A673 (cell line): ENCODE measurements at regions not wholly inside any gene's neighbourhood (a gene's known extent, or its start where the extent isn't known, plus 50 kb on each side); places are given as distances from the start of the nearest gene placed in this dataset.

Source experiments
- BruUV-seq: library from RNA; stranded (reverse); fragments of 400-500 nt; replicated peaks from 2 replicates; lab custom pipeline; 2021; lab: Mats Ljungman, UMichigan
- CTCF ChIA-PET: fragments of 300-600 bp; sonication (Branson Sonifier 250); formaldehyde crosslinking; loops from one replicate; lab custom pipeline; 2022; ENCODE audit warnings: antibody characterized with exemption; lab: Charles Lee
- POLR2A ChIA-PET: fragments of 300-600 bp; sonication (Branson Sonifier 250); formaldehyde crosslinking; loops from one replicate; lab custom pipeline; 2022; ENCODE audit warnings: antibody characterized with exemption; ENCODE audit not compliant: low non-redundant PET; lab: Charles Lee
- DNase-seq: peaks from one replicate; pipeline ENCODE4 v3.0.0-alpha.2; 2015; ENCODE audit warnings: low spot score
- H3K27ac ChIP-seq: fragments of 200-600 bp; sonication (generic); 2 replicates; pipeline ENCODE4 v1.5.1; 2016; ENCODE audit warnings: mixed run types, low read depth, mild to moderate bottlenecking, mixed read lengths, antibody characterized with exemption, low read length; ENCODE audit not compliant: poor library complexity, severe bottlenecking
- H3K27me3 ChIP-seq: fragments of 200-600 bp; sonication (generic); replicated peaks from 2 replicates; pipeline ENCODE4 v1.6.1; 2017; ENCODE audit warnings: mixed run types, low read depth, mild to moderate bottlenecking, mixed read lengths, antibody characterized with exemption, low read length; ENCODE audit not compliant: insufficient read depth, poor library complexity
- H3K36me3 ChIP-seq: fragments of 200-600 bp; sonication (generic); 2 replicates; pipeline ENCODE4 v1.6.1; 2016; ENCODE audit warnings: mixed run types, mild to moderate bottlenecking, mixed read lengths, antibody characterized with exemption, low read length; ENCODE audit not compliant: insufficient read depth, poor library complexity, severe bottlenecking
- H3K4me1 ChIP-seq: fragments of 200-600 bp; sonication (generic); 2 replicates; pipeline ENCODE4 v1.6.1; 2017; ENCODE audit warnings: mixed run types, mild to moderate bottlenecking, mixed read lengths, antibody characterized with exemption, low read length; ENCODE audit not compliant: insufficient read depth, poor library complexity, severe bottlenecking
- H3K4me3 ChIP-seq: fragments of 200-600 bp; sonication (generic); 2 replicates; pipeline ENCODE4 v1.5.1; 2016; ENCODE audit warnings: low read depth, mixed run types, mild to moderate bottlenecking, mixed read lengths, low read length; ENCODE audit not compliant: poor library complexity, severe bottlenecking
- H3K9me3 ChIP-seq: fragments of 200-600 bp; sonication (generic); 2 replicates; pipeline ENCODE4 v1.6.1; 2016; ENCODE audit warnings: mixed run types, low read depth, mild to moderate bottlenecking, mixed read lengths, antibody characterized with exemption, low read length; ENCODE audit not compliant: poor library complexity, severe bottlenecking
- EZH2 ChIP-seq: fragments of 200-600 bp; sonication (generic); IDR thresholded peaks from 2 replicates; pipeline ENCODE4 v1.6.1; 2017; ENCODE audit warnings: borderline replicate concordance, low read depth, mild to moderate bottlenecking, mixed read lengths, antibody characterized with exemption, low read length; ENCODE audit not compliant: poor library complexity, severe bottlenecking
- intact Hi-C: fragments of 100-400 bp; cut with micrococcal nuclease; formaldehyde crosslinking; loops from one replicate; pipeline ENCODE4 v1.10.0; 2022; ENCODE audit not compliant: unreplicated experiment
- TF ChIP-seq, protein P1 (sequence below): fragments of 300-800, 200-600 bp; sonication (generic); conservative IDR thresholded peaks from 2 replicates; pipeline ENCODE4 v1.5.1; 2017; ENCODE audit warnings: low read depth, mild to moderate bottlenecking, antibody characterized with exemption, low read length, moderate library complexity, mixed read lengths

DNA sequence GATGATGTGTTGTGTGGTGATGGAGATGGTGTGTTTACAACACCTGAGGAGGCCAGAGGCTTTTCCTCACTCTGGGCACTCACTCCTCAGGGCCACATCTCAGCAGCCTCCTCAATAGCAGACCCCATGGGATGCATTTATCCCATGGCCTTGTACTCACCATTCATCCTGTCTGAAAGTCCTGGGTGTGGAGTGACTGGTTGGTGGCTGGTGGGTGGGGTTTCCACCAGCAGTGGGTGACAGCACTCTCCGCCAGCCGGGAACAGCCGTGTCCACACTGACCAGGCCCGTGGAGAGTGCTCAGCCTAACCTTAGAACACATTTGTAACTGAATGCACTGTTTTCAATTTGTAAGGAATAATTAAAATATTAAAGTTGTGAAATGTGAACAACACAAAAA, 163.4 kb upstream of the AFDN start:
- no peak for DNase-seq
- Histone ChIP-seq H3K27ac (no peak overlapping the region), H3K4me3 (no peak overlapping the region), H3K36me3 (no peaks in the 10 kb centered on the region), H3K27me3 (no peaks in the 10 kb centered on the region), H3K4me1 (no peaks in the 10 kb centered on the region), H3K9me3 (no peaks in the 10 kb centered on the region)
- POLR2A ChIA-PET: no interaction called here
- intact Hi-C loops: no loop called here
- TF ChIP-seq, protein P1, sequence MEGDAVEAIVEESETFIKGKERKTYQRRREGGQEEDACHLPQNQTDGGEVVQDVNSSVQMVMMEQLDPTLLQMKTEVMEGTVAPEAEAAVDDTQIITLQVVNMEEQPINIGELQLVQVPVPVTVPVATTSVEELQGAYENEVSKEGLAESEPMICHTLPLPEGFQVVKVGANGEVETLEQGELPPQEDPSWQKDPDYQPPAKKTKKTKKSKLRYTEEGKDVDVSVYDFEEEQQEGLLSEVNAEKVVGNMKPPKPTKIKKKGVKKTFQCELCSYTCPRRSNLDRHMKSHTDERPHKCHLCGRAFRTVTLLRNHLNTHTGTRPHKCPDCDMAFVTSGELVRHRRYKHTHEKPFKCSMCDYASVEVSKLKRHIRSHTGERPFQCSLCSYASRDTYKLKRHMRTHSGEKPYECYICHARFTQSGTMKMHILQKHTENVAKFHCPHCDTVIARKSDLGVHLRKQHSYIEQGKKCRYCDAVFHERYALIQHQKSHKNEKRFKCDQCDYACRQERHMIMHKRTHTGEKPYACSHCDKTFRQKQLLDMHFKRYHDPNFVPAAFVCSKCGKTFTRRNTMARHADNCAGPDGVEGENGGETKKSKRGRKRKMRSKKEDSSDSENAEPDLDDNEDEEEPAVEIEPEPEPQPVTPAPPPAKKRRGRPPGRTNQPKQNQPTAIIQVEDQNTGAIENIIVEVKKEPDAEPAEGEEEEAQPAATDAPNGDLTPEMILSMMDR: no peak
- TF ChIP-seq EZH2: no peak
- no TSS peak for BruUV-seq
- CTCF ChIA-PET: no interaction called here

DNA sequence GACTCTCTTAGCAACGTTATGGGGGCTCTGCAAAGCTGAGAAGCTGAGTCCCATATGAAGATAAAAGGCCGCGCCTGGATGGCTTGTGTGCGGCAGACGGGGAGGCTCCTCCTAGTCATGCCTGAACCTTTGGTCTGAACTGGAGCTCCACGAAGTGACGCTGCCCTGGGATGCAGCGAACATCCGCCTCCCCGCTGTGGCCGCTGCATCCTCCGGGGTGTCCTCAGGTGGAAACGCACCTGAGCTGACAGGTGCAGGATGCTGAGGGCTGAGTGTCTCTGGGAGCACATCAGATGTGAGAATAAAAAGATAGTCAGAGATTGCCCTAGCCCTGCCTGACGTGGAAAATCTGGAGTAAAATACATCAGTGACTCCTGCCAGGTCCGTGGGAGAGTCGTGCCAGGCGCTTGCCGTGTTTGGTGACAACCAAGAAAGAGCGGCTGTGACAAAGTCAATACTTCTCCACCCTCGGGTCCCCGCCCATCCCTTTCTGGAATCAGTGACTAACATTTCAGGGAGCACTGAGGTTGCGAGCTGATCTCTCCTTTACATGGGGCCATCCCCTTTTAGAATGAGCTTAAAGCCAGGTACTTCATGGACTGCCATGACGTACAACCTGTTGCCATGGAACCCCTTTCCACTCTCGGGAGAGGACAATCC, 162.8 kb upstream of the AFDN start:
- TF ChIP-seq EZH2: no peak
- TF ChIP-seq, protein P1: no peak
- Histone ChIP-seq H3K27me3 (no peaks in the 10 kb centered on the region), H3K36me3 (no peaks in the 10 kb centered on the region), H3K27ac (no peak overlapping the region), H3K9me3 (no peaks in the 10 kb centered on the region), H3K4me1 (no peaks in the 10 kb centered on the region), H3K4me3 (no peak overlapping the region)
- no TSS peak for BruUV-seq
- ChIA-PET POLR2A (no interaction called here), CTCF (no interaction called here)
- DNase-seq: no peak
- intact Hi-C loops: no loop called here

DNA sequence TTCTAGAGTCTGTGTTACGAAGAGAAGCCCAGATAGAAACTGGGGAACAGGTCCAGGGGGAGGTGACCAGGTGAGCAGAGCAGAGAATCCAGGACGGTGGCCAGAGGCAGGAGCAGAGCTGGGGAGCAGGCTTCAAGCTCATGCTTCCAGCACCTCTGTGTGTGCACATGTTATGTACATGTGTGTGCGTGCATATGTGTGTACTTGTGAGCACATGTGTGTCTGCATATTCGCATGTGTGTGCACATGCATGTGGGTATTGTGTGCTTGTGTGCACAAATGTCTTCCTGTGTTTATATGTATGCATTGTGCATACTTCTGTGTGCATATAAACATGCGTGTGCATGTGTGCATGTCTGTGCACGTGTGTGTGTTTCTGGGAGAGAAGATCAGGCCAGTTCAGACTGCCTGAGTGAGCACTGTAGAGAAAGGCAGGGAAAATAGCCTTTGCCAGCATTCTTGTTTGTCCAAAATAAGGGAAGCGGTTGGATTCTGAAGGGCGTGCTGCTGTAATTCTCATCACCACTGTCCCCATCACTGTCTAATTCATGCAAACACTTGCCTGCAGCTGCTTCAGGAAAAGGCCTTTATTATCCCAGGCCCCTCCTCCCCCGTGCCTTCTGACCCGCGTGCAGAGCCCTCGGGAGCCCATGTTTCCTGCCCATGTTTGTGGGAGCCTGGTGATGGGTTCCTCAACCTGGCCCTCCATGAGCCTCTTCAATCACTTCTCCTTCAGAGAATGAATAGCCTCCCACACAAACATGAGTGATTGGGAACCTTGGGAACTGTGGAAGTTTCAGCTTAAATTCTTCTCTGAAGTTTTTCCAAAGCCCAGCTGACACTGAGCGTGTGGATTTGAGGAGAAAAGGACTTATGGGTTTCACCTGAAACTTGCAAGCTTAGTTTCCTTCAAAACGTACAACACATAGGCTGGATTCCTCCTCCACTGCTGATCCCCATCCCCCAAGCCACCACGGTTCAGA, 161.7 kb upstream of the AFDN start:
- ChIA-PET CTCF (no interaction called here), POLR2A (no interaction called here)
- TF ChIP-seq, protein P1: no peak
- no peak for TF ChIP-seq EZH2
- H3K27me3 ChIP-seq: no peaks in the 10 kb centered on the region
- DNase-seq: no peak
- no peaks in the 10 kb centered on the region for H3K4me1 ChIP-seq
- no peaks in the 10 kb centered on the region for H3K36me3 ChIP-seq
- intact Hi-C loops: no loop called here
- H3K27ac ChIP-seq: no peak overlapping the region
- H3K9me3 ChIP-seq: no peaks in the 10 kb centered on the region
- H3K4me3 ChIP-seq: no peak overlapping the region
- BruUV-seq: no TSS peak
